Pons (tissue), 1 donor: ENCODE measurements at regions not wholly inside any gene's neighbourhood (a gene's known extent, or its start where the extent isn't known, plus 50 kb on each side); places are given as distances from the start of the nearest gene placed in this dataset.
"Not testable (repeated sequence)": the region's sequence is repeated elsewhere in the genome, so short reads cannot be mapped to it uniquely, and the experiment has no call there.

ENCODE experiments used
- DNase-seq: peaks from one replicate; pipeline ENCODE4 v3.0.0-alpha.2; 2016; ENCODE audit warnings: low spot score

GRCh38 chr3:20482350-20482749, 296.3 kb upstream of the SGO1 start:
- DNase-seq, result no peak

- no peak for DNase-seq
Observed at GRCh38 chr3:20480786-20481365, 294.9 kb upstream of the SGO1 start.

DNA sequence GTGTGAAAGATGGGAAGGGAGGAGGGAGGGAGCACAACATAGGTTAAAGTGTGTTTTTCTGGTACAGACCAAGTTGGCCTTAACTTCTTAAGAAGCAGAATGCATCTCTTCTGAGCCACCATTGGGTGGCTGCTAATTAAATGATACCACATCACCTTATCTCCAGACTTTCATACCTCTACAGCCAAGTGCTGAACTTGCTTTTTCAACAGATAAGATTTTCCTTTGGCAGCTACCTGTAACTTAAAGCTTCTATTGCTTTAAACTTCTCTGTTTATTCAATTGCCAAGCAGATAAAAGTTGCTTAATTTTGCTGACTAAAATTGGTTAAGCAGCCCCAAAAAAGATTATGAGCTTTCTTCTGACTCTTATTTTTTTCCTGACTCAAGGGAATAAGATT, 292.4 kb upstream of the SGO1 start:
- DNase-seq, result no peak

GRCh38 chr3:20464237-20464636, 278.2 kb upstream of the SGO1 start:
- not testable (repeated sequence) for DNase-seq

- no peak for DNase-seq
Observed at GRCh38 chr3:20462723-20463122, 276.7 kb upstream of the SGO1 start.

GRCh38 chr3:20462226-20462625, 276.2 kb upstream of the SGO1 start:
- no peak for DNase-seq

DNA sequence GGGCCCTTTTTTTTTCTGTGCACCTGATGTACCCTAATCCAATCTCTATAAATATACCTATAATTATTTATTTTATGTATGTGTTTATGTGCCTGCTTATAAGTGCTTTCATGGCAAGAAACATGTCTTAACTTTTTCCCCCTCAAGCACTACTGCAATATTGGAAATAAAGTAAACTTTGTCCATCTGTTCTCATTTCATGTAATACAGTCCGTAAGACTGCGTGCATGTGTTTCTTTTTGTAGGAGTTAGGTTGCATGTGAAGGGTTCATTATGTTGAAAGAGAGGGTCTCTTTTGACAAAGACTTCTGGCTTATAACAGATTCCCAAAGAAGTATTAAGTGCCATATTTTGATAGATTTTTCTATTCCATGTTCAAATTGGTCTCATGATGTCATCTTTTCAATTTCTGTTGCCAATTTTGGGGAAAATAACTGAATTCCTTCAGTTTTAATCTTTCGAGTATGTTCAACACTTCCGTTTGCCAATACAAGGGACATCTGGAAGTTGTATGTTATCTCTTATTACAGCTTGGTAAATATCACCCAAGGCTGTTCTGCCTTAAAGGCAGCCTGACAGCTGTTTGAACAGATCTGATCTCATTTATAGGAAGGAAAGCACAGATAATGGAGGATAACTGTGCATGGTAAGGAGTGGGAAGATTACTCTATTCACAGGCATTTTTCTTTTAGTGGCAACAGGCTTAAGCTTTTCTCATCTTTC, 273.1 kb upstream of the SGO1 start:
- DNase-seq, result no peak

GRCh38 chr3:20456511-20456910, 270.5 kb upstream of the SGO1 start:
- no peak for DNase-seq

GRCh38 chr3:20451170-20451569, 265.2 kb upstream of the SGO1 start:
- no peak for DNase-seq

- DNase-seq, result no peak
Observed at GRCh38 chr3:20450611-20451010, 264.6 kb upstream of the SGO1 start.

DNA sequence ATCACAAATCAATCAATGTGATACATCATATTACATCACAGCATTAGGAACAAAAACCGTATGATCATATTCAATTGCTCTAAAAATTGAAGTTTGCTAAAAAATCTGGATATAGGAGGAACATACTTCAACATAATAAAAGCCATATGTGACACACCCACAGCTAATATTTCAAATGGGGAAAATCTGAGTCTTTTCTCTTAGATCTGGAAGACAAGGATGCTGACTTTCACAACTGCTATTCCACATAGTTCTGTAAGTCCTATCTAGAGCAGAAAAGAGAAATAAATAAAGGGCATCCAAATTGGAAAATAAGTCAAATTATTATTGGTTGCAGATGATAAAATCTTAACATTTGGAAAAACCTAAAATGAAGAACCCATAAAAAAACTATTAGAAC, 256.8 kb upstream of the SGO1 start:
- DNase-seq, result no peak

DNA sequence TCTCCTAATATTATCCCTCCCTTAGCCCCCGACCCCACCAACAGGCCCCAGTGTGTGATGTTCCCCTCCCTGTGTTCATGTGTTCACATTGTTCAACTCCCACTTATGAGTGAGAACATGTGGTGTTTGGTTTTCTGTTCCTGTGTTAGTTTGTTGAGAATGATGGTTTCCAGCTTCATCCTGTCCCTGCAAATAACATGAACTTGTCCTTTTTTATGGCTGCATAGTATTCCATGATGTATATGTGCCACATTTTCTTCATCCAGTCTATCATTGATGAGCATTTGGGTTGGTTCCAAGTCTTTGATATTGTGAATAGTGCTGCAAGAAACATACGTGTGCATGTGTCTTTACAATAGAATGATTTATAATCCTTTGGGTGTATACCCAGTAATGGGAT, 241.3 kb upstream of the SGO1 start:
- DNase-seq, result not testable (repeated sequence)

- DNase-seq, result no peak
Observed at GRCh38 chr3:20425138-20425537, 239.1 kb upstream of the SGO1 start.

DNA sequence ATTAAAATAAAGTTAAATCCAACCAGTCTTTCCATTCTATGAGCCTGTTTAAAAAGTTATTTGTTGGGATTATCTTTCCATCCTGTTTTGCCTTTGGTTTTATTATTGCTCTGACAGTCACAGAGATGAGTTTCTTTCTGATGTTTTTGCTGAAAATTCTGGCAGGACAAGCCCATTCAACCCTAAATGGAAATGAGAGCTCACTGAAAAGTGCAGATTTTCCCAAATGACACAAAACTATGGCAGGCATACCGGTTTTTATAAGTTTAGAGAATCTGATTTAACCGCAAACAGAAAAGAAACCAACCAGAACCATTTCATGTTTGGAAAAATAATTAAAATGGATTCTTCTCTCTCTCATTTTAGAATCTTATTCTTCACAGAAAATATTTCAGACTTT, 238.1 kb upstream of the SGO1 start:
- no peak for DNase-seq

GRCh38 chr3:20422391-20422790, 236.4 kb upstream of the SGO1 start:
- DNase-seq, result no peak

GRCh38 chr3:20417388-20418108, 231.5 kb upstream of the SGO1 start:
- DNase-seq, result no peak

DNA sequence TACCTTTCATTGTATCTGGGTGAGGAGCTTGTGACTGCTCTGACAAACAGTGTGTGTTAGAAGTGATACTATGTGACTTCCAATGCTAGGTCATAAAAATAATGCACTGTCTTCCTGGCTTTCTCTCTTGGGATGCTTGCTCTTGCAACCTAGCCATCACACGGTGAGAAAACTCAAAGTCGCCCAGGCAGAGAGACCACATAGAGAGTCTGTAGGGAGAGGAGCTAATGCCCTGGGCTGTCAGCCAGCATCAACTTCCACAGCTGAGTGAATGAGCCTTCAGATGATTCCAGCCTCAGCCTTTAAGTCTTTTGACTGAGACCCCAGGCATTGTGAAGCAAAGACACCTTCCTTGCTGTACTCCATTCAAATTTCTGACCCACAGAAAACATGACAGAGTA, 220.6 kb upstream of the SGO1 start:
- no peak for DNase-seq

GRCh38 chr3:20405744-20406143, 219.7 kb upstream of the SGO1 start:
- DNase-seq, result no peak

- no peak for DNase-seq
Observed at GRCh38 chr3:20405231-20405630, 219.2 kb upstream of the SGO1 start.

DNA sequence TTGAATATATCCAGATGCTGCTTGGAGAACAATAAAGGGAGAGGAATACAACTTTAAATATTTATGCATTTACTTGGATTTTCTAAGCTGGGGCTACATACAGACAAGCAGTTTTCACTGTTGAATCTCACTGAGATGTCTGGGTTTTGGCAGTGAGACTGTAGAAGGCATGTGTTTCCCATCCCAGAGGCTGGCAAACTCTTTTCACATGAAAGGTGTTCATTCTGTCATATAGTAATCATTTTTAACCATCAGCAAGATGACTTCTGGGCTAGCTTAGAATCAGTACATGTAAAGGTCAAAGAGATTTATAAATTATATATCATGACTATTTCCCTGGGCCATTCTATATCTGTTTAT, 218.7 kb upstream of the SGO1 start:
- DNase-seq, result no peak

DNA sequence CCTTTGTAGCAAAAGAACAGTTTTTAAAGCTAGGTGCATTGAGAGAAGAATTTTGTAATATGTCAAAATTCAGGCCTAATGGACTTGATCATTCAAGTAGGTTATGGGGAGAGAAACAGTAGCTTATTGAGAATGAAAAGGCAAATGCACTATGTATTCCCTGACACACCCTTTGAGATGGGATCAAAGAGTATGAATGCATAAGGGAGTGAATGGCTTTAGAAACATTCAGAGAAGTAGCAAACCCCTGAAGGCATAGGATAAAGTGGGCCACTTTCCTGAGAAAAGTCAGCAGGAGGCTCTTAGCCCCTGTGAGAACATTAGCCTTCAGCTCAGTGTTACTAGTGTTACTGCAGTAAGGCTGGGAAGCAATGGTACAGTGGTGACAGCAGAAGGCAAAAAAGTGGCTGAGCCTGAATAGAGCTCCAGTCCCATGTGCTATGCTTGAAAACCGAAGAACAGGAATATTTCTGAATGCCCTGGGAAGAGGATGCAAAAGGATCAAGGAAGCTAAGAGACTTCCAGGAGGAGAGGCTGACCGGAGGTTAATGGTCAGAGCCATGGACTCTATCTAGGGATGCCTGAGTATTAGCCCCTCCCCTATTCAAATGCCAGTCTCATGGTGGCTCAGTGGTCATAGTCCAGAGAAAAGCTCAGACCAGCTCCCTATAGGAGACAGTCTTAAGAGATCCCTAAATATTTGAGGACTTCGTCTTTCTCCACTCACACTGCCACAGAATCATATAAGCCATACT, 218.2 kb upstream of the SGO1 start:
- no peak for DNase-seq

- DNase-seq, result no peak
Observed at GRCh38 chr3:20401253-20401652, 215.2 kb upstream of the SGO1 start.

- no peak for DNase-seq
Observed at GRCh38 chr3:20400686-20401085, 214.7 kb upstream of the SGO1 start.
